ENCODE measurements at regions not wholly inside any gene's neighbourhood (a gene's known extent, or its start where the extent isn't known, plus 50 kb on each side); places are given as distances from the start of the nearest gene placed in this dataset.
"Not testable (repeated sequence)": the region's sequence is repeated elsewhere in the genome, so short reads cannot be mapped to it uniquely, and the experiment has no call there.

GRCh38 chr19:28466107-28467045 lies 746.6 kb downstream of the UQCRFS1 start:
- in situ Hi-C loops (cut with MboI; ENCODE audit: low sequenced_read_pairs) = no loop called here

GRCh38 chr19:28465371-28466086 lies 747.4 kb downstream of the UQCRFS1 start:
- in situ Hi-C loops (cut with MboI; ENCODE audit: low sequenced_read_pairs) = no loop called here

GRCh38 chr19:28463493-28464053 lies 749.4 kb downstream of the UQCRFS1 start:
- in situ Hi-C loops (cut with MboI; ENCODE audit: low sequenced_read_pairs) = no loop called here

DNA sequence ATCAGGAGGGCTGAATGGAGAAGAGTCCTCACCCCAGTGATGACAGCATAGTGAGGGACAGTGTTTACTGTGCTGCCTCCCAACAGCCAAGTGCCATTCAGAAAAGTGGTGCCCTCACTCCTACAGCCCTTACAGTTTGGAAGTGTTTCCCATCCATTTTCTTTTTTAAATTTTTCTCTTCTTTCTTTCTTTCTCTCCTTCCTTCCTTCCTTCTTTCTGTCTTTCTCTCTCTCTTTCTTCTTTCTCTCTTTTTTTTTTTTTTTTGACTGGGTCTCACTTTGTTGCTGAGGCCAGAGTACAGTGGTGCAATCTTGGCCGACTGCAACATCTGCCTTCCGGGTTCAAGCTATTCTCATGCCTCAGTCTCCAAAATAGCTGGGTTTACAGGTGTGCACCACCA lies 755.3 kb downstream of the UQCRFS1 start:
- in situ Hi-C loops (cut with MboI; ENCODE audit: low sequenced_read_pairs) = no loop called here

DNA sequence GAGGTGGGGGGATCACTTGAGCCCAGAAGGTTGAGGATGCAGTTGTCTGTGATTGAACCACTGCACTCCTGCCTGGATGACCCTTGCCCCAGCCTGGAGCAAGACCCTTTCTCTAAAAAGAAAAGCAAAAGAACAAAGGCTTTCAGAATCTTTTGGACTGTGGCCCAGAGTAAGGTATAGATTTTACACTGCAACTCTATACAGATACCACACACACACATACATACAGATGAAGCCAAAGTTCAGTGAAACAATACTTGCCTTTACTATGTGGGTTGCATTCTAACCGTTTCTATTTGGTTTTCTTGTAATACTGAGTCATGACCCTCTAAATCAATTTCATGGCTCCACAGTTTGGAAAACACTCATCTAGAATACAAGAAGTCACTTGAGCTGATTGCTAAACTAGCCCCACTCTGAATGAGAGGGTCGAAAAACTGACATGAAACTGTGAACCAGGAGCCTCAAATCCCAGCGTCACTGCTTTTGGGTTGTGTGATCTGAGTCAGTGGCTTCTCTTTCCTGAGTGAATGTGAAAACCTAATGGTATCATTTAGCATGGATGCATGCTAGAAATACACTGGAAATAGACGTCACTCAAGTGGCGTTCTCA lies 756.1 kb downstream of the UQCRFS1 start:
- in situ Hi-C loops (cut with MboI; ENCODE audit: low sequenced_read_pairs) = no loop called here

- in situ Hi-C loops (cut with MboI; ENCODE audit: low sequenced_read_pairs) = no loop called here
These were observed 756.7 kb downstream of the UQCRFS1 start for GRCh38 chr19:28456252-28456651.

DNA sequence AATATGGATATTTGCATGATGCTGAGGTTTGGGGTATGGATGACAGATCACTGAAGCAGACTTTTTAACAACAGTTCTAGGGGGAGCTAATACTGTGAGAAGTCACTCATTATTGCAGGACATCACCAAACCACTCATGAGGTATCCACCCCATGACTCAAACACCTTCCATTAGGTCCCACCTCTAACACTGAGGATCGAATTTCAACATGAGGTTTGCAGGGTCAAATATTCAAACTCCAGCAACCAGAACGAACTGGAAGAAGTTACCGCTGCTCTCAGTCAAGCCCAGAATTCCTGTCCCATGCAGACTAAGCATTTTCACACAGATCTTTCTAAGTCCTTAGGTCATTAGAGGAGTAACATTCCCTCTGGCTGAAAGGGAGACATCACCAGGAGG lies 758.9 kb downstream of the UQCRFS1 start:
- in situ Hi-C loops (cut with MboI; ENCODE audit: low sequenced_read_pairs) = no loop called here

GRCh38 chr19:28453420-28453819 lies 759.5 kb downstream of the UQCRFS1 start:
- in situ Hi-C loops (cut with MboI; ENCODE audit: low sequenced_read_pairs) = no loop called here

- in situ Hi-C loops (cut with MboI; ENCODE audit: low sequenced_read_pairs) = no loop called here
These were observed 763.1 kb downstream of the UQCRFS1 start for GRCh38 chr19:28449803-28450202.

- in situ Hi-C loops (cut with MboI; ENCODE audit: low sequenced_read_pairs) = no loop called here
These were observed 766.4 kb downstream of the UQCRFS1 start for GRCh38 chr19:28446511-28446910.

- in situ Hi-C loops (cut with MboI; ENCODE audit: low sequenced_read_pairs) = no loop called here
These were observed 767.1 kb downstream of the UQCRFS1 start for GRCh38 chr19:28445826-28446225.

GRCh38 chr19:28444362-28444761 lies 768.6 kb downstream of the UQCRFS1 start:
- in situ Hi-C loops (cut with MboI; ENCODE audit: low sequenced_read_pairs) = no loop called here

GRCh38 chr19:28443361-28443760 lies 769.6 kb downstream of the UQCRFS1 start:
- in situ Hi-C loops (cut with MboI; ENCODE audit: low sequenced_read_pairs) = no loop called here

DNA sequence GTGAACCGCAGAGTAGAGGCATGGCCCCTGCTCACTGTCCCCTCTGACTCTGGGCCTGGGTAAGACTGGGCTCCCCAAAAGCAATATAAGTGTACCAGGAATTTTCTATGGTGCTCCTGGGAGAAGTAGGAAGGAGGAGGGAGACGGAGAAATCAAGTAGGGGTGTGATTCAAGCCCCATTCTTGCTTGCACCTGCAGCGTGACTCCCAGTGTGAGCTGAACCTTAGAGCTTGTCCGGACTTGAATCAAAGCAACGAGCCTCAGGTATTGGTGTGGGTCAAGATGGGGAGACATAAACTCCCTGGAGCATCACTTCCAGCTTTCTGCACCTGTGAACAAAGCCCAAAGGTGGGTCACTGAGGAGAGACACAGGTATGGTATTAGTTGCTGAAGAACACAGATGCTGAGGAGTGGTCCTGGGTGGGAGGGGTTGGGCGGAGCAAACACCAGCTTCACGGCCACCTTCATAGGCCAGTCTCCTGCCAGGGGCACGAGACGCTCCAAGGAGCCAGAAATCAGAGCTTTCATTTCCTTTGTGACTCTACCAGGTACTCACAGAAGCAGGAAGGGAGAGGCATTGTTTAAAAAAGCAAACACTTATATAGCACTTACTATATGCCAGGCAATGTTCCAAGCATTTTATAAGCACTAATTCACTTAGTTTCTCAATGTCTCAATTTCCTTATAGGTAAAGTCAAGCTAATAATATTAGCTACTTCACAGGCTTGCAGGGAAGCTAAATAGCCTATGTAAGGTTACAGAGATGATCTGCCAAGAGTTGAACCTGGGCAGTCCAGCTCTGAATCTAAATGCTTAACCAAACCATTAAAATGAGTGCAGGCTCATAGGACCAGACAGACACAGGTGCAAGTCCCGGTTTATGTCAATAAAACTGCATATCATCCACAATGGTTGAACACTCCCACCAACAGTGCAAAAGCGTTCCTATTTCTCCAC lies 775.3 kb downstream of the UQCRFS1 start:
- in situ Hi-C loops (cut with MboI; ENCODE audit: low sequenced_read_pairs) = no loop called here

DNA sequence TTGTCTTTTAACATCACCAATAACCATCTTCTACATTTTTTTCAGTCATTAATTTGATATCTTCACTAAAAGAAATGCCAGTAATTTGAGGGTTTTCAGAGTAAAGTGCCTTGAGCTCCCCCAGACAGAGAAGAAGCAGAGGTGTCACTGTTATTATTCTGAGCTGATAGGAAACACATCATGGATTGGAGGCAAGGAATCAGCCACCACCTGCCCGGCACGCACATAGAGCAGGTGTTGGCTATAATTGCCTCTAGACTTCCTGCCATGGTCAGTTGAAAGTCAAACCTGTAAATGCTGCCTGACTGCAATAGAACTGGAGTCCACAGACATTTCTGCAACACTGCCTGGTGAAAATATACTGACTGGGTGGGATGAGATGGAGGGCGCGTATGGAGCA lies 776.6 kb downstream of the UQCRFS1 start:
- in situ Hi-C loops (cut with MboI; ENCODE audit: low sequenced_read_pairs) = no loop called here

DNA sequence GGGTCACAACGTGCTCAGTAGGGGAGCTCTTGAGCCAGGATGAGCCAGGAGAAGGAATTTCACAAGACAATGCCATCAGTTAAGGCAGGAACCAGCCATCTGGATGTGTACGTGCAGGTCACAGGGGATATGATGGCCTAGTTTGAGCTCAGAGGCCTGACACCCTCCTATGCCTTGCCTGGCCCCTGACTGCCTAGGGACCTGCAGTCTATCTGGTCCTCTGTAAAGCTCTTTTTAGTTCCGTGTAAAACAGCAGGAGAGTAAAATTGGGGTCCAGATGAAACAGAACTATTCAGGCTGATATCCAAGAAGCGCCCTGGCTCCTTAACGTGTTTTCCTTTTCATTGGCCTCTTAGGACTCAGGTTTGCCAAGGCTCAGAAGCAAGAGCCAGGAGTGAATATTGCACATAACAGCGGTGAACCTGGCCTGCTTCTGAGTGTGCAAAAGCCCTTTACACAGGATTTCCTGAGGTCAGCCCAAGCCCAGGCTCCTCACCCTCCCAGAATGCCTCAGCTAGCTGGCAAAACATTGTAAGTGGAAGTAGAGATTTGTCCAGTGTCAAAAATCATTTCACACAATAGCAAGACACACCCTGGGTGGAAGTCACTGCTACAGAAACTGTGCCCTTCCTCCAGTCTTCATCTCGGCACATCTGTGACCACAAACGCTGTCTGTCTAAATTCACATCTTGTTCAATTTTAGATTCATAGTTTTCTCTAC lies 777.2 kb downstream of the UQCRFS1 start:
- in situ Hi-C loops (cut with MboI; ENCODE audit: low sequenced_read_pairs) = no loop called here

DNA sequence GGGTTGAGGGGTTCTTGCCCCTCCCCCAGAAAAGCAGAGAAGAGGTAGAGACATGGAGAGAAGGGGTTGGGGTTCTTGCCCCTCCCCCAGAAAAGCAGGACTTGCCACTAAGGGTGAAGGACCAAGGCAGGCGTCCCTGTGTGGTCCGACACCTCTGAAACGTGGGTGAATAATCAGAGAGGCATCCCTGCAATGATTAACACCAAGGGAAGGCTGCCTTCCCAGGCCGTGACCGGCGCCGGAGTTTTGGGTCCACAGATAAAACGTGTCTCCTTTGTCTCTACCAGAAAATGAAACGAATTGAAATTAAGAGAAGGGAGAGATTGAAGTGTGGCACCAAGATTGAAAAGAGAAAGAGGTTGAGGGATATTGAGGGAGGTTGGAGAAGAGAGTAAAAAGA lies 778.2 kb downstream of the UQCRFS1 start:
- in situ Hi-C loops (cut with MboI; ENCODE audit: low sequenced_read_pairs) = not testable (repeated sequence)

GRCh38 chr19:28434365-28434764 lies 778.6 kb downstream of the UQCRFS1 start:
- in situ Hi-C loops (cut with MboI; ENCODE audit: low sequenced_read_pairs) = not testable (repeated sequence)

DNA sequence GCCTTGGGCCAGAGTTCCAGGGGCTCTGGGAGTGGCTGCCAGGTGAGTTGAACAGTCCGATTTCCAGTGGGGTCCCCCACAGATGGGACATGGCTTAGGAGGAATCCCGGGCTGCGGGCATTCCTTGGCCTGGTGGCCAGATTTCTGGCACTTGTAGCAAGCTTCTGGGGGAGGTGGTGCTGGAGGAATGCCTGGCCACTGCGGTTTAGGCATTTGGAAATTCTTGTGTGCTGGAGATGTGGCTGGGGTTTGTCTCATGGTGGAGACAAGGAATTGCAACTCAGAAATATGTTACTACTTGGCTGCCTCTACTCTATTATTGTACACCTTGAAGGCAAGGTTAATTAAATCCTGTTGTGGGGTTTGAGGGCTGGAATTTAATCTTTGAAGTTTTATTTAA lies 779.8 kb downstream of the UQCRFS1 start:
- in situ Hi-C loops (cut with MboI; ENCODE audit: low sequenced_read_pairs) = not testable (repeated sequence)

DNA sequence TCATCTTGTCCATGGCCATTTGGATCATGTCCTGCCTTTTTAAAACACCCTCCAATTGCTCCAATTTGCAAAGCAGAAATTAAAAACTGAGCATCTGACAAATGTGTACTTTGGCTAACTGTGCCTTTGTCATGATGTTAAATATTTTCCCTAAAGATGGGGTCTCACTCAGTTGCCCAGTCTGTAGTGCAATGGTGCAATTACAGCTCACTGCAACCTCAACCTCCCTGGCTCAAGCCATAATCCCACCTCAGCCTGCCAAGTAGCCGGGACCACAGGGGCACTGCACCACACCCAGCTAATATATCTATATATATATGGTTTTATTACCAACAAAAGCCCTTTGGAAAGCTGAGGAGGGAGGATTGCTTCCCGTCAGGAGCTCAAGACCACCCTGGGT lies 782.7 kb downstream of the UQCRFS1 start:
- in situ Hi-C loops (cut with MboI; ENCODE audit: low sequenced_read_pairs) = no loop called here

Data from HL-60/S4 treated with phorbol 12-myristate 13-acetate at 8.2 ng/mL for 4 days and 3 days (cell line).